ENCODE measurements at regions not wholly inside any gene's neighbourhood (a gene's known extent, or its start where the extent isn't known, plus 50 kb on each side); places are given as distances from the start of the nearest gene placed in this dataset.
A peak's percentile ranks its signal among the peaks of the same experiment; 100 is the strongest.

DNA sequence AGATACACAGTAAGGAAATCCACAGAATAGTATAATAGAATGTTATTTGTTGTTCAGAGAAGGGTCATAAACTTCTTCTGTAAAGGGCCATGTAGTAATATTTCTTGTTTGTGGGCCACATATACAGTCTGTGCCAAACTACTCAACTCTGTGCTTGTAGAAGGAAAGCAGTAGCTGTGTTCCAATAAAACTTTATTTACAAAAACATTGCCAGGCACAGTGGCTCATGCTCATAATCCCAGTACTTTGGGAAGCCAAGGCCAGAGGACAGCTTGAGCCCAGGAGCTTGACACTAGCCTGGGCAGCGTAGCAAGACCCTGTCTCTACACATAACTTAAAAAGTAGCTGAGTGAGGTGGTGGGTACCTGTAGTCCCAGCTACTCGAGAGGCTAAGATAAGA is 612.8 kb upstream of the PSMD7 start:
- no peak for DNase-seq (ENCODE audit: low spot score)

DNA sequence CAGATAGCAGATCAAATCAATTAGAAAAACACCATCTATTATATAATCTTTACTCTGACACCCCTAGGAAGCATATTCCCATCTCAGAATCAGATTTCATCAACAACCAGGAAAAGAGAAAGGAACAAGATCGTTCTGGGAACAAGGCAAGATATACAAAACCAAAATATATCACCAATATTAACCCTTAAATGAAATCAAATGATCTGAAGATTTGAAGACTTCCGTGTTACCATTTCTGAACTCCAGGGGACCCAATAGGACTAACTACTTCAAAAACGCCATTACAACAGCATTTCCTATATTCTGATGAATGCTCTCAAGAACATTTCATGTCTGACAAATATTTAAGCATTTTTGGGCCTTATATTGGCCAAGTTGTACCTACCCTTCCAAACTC is 624.2 kb upstream of the ZFHX3 start:
- no peak for DNase-seq (ENCODE audit: low spot score)

DNA sequence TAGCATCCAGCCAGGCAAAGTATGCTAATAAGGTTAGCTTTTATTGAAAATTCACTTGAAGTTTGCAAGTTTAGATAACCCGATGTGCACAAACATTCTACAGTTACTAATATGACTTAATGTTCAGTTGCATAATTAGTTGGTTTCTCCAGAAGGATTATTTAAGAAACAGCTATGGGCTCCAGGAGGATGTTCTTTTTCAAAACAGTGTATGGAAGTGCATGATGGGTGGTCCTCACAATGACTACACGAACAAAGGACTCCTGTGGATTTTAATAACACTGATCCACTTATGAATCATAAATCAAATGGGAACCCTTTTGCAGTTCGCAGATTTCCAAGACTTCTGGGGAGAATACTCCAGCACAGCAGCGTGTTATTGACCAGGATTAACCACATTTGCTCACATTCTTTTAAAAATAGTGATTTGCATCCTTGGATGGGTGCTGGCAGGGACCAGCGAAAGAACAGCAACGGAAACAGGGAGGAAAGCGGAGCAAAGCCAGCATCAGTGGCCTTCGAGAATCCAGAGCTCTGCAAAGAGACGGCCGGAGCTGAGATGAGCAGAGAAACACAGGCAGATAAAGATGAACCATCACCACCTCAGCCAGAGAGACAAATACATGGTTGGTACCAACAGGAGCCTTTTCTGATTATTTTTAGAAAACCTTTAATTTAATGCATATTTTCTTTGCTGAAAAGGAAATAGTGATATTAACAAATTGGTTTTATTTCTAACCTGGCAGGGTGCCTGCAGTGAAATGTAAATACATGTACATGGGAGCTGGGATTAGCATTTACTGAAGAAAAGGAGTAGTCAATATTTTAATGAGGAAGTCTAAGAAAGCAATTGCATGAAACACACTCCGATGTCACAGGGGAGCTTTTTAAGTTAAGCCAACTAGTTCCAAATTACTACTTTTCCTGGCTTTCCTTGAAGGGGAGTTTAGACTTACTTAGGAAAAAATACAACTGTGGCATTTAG is 623.2 kb upstream of the ZFHX3 start:
- no peak for DNase-seq (ENCODE audit: low spot score)

DNA sequence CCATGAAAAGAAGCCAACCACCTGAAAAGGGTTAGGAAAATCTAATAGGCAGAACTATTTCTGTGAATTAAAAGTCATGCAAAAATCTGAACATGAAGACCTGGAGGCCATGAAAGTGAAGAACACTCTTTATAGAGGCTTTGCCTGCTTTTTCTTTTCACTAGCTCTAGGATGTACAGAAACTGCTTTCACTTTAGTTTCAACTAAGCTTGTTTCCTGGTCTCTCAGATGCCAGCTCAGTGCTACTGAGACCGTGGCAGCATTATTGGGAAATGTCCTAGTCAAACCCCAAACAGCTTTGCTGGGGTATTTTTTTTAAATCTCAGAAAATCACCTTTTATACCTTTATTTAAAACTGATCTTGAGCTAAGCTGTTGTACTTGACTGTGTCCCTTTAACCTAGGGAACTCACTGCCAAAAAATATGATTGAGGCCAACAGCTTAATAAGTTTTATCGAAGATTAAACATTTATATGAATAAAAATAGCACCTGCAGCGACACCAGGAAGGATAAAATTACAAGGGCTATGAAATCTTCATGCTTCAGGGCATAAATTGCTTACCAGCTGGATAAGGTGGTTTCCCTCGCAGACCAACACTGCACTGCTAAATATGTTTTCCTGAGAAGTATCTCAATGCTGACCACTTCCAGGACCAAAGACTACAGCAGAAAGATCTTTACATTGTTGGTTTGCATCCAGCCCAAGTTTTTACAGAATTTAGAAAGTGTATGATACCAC is 621.8 kb upstream of the ZFHX3 start:
- DNase-seq (ENCODE audit: low spot score) = no peak

DNA sequence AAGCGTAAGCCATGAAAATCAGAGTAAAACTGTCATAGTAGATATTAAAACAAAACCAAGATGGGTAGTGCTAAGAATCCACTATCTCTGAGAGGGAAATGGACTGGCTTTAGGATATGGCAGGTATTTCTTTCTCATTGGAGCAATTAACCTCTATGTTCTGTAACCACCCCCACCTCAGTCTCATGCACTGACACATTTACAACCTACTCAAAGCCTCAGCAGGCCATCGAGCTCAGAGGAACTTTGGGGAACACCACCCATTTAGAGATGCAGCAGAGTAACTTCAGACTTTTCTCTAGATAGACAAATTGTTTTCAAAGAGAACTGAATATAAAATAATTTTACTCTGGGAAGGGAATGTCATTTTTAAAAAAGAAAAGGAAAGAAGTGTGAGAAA is 615.8 kb upstream of the ZFHX3 start:
- DNase-seq (ENCODE audit: low spot score) = no peak

DNA sequence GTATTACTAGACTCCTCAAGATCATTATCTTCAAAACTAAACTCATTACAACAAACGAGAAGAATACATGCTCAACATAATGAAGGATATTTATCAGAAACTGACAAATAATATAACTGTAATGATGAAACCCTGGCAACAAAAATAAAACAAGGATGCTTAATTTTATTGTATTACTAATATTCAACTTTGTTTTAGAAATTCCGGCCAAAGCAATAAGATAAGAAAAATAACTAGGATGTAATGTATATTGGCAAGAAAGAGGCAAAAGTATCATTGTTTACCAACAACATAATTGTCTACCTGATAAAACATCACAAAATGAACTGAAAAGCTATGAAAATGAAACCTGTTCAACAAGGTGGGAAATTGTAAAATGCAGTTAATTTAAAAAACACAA is 588.3 kb upstream of the ZFHX3 start:
- DNase-seq (ENCODE audit: low spot score) = no peak

DNA sequence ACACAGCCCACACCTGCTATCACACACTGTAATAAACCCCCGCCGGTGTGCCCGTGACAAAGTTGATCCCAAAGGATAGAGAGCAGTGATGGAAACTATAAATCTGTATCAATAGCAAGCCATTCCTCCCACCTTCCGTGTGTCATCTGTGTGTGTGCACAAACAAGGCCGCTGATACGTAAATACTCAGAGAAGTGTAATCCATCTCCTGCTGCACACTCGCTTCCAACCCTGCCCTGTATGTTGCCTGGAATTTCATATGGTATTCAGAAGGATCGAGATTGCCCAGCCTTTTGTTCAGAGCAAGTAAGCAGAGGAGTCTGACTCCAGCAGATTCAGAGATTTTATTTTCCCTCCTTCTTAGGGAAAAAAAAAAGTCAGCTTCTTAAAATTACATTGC is 581.1 kb upstream of the ZFHX3 start:
- no peak for DNase-seq (ENCODE audit: low spot score)

DNA sequence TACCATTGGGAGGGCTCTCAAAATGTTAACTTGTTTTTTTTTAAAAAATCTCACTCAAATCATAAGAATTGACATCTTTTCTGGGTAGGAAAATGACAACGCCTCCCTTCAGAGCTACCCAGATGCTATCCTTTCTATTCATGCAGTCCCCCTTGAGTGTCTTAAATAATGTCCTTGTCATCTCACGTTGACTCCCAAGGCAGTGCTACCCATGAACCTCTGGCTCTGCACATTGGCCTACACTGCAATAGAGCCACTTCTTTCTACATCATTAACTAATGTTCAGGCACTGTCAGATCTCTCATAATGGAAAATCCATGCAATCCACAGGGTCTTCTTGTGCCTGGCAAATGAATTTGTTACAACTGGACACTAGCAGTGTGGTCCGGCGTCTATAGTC is 569.8 kb upstream of the ZFHX3 start:
- no peak for DNase-seq (ENCODE audit: low spot score)

DNA sequence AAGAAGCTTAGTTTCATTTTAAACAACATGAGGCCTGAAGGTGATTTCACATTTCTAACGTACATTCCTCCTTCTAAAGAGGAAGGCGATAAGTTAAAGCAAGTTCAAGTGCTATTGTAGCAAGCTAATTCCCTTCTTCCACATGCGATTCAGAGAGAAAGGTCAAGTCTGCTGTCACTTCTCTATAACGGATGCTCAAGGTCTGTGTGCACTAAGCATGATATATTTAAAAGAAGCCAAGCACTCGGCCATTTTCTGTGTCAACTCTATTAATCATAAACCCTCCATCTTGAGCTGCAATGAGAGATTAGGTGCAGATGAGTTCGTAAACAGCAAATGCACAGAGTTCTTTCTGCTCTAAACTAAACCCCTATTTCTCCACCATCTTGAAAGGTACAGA is 568.8 kb upstream of the ZFHX3 start:
- no peak for DNase-seq (ENCODE audit: low spot score)

DNA sequence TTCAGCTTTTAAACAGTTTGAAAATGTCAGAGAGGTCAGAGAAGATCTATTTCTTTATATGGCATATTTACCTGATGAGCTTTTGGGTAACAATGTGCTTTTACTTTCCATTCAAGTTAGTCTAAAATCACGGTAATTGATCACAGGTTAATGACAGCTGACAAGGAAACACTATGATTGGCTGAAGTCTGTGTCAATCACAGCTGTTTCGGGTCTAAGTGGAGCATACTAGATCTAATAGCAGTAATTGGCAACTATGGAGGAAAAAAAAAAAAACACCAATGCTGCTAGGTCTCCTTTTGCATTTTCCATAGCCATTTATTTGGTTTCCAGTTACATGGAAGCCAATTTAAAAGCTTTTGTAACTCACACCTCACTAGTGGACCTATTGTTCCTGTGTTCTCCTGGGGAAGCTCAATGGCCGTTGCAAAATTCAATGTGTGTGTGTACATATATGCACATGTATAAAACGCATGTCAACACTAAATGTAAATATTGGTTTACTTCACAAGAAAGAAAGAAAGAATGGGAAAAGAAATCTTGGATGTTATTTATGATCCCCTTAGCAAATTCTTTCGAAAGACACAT is 568.3 kb upstream of the ZFHX3 start:
- no peak for DNase-seq (ENCODE audit: low spot score)

DNA sequence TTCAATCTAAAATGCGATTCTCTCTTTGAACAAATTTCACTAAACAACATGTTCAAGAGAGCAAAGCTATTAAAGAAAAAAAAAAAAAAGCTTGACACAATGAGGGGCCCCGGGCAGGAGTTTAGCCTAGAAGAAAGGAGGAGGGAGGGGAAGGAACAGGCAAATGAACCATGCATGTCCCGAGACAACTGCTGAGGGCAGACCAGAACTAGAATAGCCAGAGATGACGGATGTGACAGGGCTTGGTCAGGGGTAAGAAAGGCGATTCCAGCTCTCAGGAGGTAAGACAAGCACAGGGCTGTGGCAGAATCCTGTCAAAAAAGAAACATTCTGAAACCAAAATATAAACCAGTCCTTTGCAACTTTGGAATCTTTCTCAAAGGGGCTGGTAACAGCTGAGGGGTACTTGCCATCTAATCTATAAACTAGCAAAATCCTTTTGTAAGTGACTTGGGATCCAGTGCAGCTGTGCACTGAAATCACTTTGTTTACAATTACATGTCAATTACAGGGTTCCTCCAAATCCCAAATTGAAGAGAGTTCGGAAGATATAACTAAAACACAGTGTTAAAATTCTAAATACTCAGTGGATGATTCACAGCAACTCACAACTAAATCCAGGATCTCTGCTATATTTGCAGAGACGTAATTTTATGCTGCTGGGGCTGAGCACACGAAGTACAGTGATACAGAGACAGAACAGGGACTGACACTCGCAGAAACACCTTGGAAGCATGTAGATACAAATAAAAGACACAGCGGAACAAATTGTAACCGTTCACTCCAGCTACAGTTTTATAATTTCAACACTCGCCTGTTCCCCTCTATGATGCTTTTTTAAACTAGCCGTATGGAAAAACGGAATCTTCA is 567.4 kb upstream of the ZFHX3 start:
- no peak for DNase-seq (ENCODE audit: low spot score)

DNA sequence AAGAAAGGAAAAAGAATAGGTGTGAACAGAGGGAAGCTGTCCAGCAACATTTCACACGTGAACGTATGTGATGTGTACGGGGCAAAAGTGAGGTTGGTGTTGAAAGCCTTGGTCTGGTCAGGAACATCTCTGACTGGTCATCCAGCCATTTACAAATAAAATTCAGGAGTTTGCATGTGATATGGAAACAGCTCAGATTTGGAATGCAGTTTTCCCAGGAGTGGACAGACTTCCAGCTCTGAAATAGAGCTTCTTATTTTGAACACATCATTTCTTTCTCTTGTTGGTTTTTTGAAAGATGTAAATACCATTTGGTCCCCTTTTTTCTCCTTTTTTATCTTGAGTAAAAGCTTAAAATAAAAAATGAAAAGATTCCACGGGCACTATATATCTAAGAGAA is 566.2 kb upstream of the ZFHX3 start:
- no peak for DNase-seq (ENCODE audit: low spot score)

DNA sequence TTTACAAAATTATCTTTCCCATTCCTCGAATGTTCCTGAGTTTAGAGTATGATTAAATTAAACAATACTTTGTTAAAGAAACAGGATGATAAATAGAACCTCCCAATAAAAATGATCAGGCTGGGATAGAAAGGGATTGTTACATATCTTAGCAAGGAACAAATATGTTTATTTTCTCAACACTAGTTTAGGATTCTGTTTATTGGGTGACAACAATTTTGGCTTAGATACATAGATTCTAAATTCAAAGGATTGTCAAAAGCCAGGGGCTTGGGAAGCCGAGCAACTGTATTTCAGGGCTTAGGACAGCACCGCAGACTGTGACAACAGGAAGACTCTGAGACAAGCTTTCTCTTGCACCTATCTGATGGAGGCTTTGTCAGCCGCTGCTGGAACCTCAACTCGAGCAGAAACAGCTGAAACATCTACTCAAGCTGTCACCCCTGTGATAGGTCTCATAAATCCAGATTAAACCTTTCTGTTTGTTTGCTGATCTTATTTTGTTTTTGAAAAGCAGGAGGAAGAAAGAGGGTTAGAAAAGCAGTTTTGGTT is 562.8 kb upstream of the ZFHX3 start:
- DNase-seq (ENCODE audit: low spot score) = no peak

DNA sequence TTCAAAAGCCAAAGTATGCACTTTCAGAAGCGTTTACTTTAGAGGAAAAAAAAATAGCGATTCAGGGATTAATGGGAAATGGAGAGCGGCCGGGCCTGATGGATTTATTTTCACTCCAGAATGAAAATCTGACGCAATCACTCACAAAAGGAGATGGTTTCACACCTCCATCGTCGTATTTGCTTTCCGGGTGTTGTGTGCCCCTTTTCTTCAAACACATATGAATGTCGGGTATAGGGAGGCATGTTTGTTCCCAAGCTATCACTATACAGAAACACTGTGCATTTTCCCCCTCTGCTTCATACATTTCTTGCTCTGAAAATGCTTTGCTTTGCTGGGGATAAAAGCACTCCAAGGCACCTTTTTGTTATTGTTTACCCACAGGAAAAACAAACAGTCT is 562.2 kb upstream of the ZFHX3 start:
- DNase-seq (ENCODE audit: low spot score) = no peak

DNA sequence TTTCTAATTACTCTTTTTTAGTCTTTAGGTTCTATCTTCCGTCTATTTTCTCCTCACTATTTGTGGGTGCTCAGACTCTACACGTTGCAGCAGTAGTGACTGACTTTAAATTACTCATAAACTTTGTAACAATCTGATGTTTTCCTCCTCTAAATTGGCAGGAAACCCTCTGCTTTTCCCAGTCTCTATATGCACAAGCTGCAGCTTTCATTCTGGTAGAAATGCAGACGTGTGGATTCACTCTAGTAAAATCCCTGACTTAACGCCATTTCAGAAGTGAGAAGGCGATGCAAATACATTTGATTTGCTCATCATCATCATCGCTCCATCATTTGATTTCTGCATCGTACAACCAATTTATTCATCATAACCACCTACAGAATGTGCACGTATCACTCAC is 561.0 kb upstream of the ZFHX3 start:
- DNase-seq (ENCODE audit: low spot score) = no peak

DNA sequence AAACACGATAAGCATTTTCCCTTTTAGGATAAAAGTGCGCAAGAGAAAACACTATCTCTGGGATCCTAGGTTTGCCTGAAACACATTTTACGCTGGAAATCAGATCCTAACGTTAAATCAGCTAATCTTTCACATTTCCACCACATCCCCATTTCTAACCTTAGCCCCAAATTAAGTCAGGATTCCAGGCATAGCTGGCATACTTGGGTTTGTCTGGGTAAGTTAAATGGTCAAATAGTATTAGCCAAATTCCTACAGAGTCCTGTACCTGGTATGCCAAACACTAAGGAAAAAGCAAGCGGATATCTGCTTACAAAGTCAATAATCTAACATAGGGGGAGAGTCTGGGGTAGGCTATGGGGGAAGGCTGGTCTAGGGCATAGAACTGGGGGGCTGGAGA is 557.4 kb upstream of the ZFHX3 start:
- peak; percentile 8 for DNase-seq (ENCODE audit: low spot score)

DNA sequence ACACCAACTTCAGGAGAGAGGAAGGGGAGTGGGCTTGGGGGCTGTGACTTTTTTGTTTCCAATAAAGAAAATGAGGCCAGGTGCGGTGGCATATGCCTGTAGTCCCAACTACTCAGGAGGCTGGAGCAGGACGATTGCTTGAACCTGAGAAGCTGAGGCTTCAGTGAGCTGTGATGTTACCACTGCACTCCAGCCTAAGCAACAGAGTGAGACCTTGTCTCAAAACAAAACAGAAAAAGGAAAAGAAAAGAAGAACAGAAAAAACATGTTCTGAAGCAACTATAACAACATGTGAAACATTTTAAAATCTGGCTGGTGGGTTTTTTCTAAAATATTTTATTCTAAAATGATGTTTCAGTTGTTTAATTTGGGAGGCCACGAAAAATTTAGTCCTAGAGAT is 554.0 kb upstream of the ZFHX3 start:
- DNase-seq (ENCODE audit: low spot score) = no peak

DNA sequence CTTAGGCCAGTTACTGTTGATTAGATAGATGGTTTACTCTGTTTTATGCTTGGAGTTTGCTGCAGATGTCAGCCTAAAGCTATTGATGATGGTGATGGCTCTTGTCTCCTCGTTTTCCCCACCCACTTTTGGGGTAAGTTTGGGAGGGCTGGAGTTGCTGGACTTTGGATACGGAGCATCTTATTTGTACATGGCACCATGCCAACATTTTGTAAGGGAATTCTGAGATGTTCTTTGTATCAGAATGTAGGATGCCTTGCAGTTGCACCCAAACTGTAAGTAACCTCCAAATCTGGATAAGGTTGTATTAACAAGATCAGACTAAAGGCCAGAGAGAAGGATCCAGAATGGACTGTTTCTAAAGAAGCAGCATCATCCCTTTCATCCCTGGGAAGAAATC is 551.9 kb upstream of the ZFHX3 start:
- no peak for DNase-seq (ENCODE audit: low spot score)

DNA sequence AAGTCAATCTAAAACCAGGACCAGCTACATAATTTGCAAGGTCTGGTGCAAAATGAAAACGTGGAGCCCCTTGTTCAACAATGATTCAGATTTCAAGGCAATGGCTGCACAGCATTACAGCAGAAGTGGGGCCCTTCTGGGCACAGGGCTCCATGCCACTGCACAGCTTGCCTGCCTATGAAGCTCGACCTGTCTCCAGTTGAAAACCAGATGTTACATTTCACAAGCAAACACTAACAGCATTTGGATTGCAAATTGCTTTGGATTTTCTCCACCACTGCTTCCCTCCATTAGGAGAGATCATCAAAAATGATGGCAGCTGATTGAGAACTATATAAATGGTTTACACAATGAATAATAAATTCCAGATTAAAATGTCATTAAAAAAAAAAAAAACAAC is 551.4 kb upstream of the ZFHX3 start:
- no peak for DNase-seq (ENCODE audit: low spot score)

DNA sequence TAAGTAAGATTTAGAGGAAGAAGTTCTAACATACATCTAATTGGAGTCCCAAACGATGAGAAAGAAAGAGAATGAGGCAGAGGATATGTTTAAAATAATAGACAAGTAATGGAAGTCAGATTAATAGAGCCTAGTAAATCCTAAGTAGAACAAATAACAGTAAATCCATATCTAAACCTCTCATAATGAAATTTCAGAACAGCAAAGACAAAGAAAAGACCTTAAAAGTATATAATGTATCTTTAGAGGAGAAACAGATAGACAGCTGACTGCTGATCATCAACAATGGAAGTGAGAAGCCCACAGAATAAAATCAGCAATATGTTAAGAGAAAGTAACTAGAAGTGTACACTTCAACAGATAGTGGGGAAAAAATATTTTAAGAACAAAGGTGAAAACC is 536.2 kb upstream of the ZFHX3 start:
- DNase-seq (ENCODE audit: low spot score) = no peak

DNA sequence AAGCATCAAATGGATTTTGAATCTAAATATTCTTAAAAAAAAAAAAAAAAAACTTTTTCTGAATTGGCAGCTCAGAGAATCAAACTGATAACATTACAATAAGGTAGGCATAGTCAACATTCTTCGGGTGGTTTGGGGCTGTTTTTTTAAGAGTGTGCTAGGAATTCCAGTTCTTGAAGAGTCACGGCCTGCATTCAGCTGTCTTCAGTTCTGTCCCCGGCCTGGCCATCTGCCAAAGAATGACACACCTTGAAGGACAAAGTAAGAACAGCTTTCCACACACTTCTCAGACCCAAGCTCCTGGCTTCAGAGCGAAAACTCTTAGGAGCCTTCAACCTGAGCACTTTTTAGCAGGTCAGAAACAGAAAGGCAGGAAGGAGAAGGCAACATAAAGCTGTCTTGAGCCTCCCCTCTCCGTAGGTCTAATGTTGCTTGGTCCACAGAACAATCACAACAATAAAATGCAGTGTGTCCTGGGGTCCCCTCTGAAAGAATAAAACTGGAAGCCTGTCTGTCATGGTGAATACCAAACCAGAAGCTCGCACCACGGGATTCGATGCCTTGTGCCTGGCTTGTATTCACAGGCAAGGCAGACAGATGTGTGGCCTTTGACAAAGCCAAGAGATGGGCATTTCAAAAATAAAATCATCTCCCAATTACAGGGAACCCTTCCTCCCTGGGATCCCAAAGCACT is 524.4 kb upstream of the ZFHX3 start:
- peak; percentile 12 for DNase-seq (ENCODE audit: low spot score)

Measured in AG20443 (cell line).